Neural progenitor cell (in vitro differentiated cells): ENCODE measurements at regions not wholly inside any gene's neighbourhood (a gene's known extent, or its start where the extent isn't known, plus 50 kb on each side); places are given as distances from the start of the nearest gene placed in this dataset.

Source experiments
- EZH2 ChIP-seq: fragments of 200-600 bp; sonication (generic); IDR thresholded peaks from 2 replicates; pipeline ENCODE4 v1.6.1; 2017; ENCODE audit warnings: antibody characterized with exemption, mild to moderate bottlenecking, moderate library complexity
- TF ChIP-seq, protein P1 (sequence below): fragments of 200-600 bp; sonication (generic); IDR thresholded peaks from 2 replicates; pipeline ENCODE4 v1.5.1; 2017; ENCODE audit warnings: antibody characterized with exemption, mild to moderate bottlenecking

GRCh38 chr15:95931619-95932018, 398.9 kb upstream of the NR2F2 start:
- TF ChIP-seq, protein P1, sequence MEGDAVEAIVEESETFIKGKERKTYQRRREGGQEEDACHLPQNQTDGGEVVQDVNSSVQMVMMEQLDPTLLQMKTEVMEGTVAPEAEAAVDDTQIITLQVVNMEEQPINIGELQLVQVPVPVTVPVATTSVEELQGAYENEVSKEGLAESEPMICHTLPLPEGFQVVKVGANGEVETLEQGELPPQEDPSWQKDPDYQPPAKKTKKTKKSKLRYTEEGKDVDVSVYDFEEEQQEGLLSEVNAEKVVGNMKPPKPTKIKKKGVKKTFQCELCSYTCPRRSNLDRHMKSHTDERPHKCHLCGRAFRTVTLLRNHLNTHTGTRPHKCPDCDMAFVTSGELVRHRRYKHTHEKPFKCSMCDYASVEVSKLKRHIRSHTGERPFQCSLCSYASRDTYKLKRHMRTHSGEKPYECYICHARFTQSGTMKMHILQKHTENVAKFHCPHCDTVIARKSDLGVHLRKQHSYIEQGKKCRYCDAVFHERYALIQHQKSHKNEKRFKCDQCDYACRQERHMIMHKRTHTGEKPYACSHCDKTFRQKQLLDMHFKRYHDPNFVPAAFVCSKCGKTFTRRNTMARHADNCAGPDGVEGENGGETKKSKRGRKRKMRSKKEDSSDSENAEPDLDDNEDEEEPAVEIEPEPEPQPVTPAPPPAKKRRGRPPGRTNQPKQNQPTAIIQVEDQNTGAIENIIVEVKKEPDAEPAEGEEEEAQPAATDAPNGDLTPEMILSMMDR: no peak
- TF ChIP-seq EZH2: no peak
